ENCODE measurements at regions not wholly inside any gene's neighbourhood (a gene's known extent, or its start where the extent isn't known, plus 50 kb on each side); places are given as distances from the start of the nearest gene placed in this dataset.
"Not testable (repeated sequence)": the region's sequence is repeated elsewhere in the genome, so short reads cannot be mapped to it uniquely, and the experiment has no call there.

GRCh38 chr6:168992446-168993144 is 261.1 kb downstream of the THBS2 start:
- Histone ChIP-seq H3K4me3 (ENCODE audit: low read depth, low read length) (no peak overlapping the region), H3K36me3 (ENCODE audit: control insufficient read depth, insufficient read depth, low read length) (no peaks in the 10 kb centered on the region), H3K27me3 (ENCODE audit: control insufficient read depth, insufficient read depth, low read length) (no peaks in the 10 kb centered on the region)
- no peak for TF ChIP-seq CTCF (IDR thresholded peaks at IDR 0.05; ENCODE audit: insufficient read depth, low read length, poor library complexity, severe bottlenecking)
- DNase-seq (ENCODE audit: low read depth) = no peak

GRCh38 chr6:168991695-168992094 is 262.0 kb downstream of the THBS2 start:
- H3K4me3 ChIP-seq (ENCODE audit: low read depth, low read length); DNase-seq (ENCODE audit: low read depth); H3K36me3 ChIP-seq (ENCODE audit: control insufficient read depth, insufficient read depth, low read length); H3K27me3 ChIP-seq (ENCODE audit: control insufficient read depth, insufficient read depth, low read length): not testable (repeated sequence)

GRCh38 chr6:168990019-168990751 is 263.5 kb downstream of the THBS2 start:
- no peak for TF ChIP-seq CTCF (IDR thresholded peaks at IDR 0.05; ENCODE audit: insufficient read depth, low read length, poor library complexity, severe bottlenecking)
- no peaks in the 10 kb centered on the region for H3K36me3 ChIP-seq (ENCODE audit: control insufficient read depth, insufficient read depth, low read length)
- H3K4me3 ChIP-seq (ENCODE audit: low read depth, low read length) = no peak overlapping the region
- H3K27me3 ChIP-seq (ENCODE audit: control insufficient read depth, insufficient read depth, low read length) = no peaks in the 10 kb centered on the region
- DNase-seq (ENCODE audit: low read depth) = no peak

- no peak overlapping the region for H3K4me3 ChIP-seq (ENCODE audit: low read depth, low read length)
- H3K27me3 ChIP-seq (ENCODE audit: control insufficient read depth, insufficient read depth, low read length) = no peaks in the 10 kb centered on the region
- H3K36me3 ChIP-seq (ENCODE audit: control insufficient read depth, insufficient read depth, low read length) = no peaks in the 10 kb centered on the region
- DNase-seq (ENCODE audit: low read depth) = no peak
- no peak for TF ChIP-seq CTCF (IDR thresholded peaks at IDR 0.05; ENCODE audit: insufficient read depth, low read length, poor library complexity, severe bottlenecking)
Measured at GRCh38 chr6:168989421-168989820, 264.2 kb downstream of the THBS2 start.

GRCh38 chr6:168988801-168989200 is 264.8 kb downstream of the THBS2 start:
- Histone ChIP-seq H3K4me3 (ENCODE audit: low read depth, low read length) (no peak overlapping the region), H3K36me3 (ENCODE audit: control insufficient read depth, insufficient read depth, low read length) (no peaks in the 10 kb centered on the region), H3K27me3 (ENCODE audit: control insufficient read depth, insufficient read depth, low read length) (no peaks in the 10 kb centered on the region)
- DNase-seq (ENCODE audit: low read depth) = no peak
- TF ChIP-seq CTCF (IDR thresholded peaks at IDR 0.05; ENCODE audit: insufficient read depth, low read length, poor library complexity, severe bottlenecking) = no peak

GRCh38 chr6:168988280-168988679 is 265.4 kb downstream of the THBS2 start:
- TF ChIP-seq CTCF (IDR thresholded peaks at IDR 0.05; ENCODE audit: insufficient read depth, low read length, poor library complexity, severe bottlenecking) = no peak
- H3K4me3 ChIP-seq (ENCODE audit: low read depth, low read length) = no peak overlapping the region
- DNase-seq (ENCODE audit: low read depth) = no peak

More at GRCh38 chr6:168988280-168988679, 265.4 kb downstream of the THBS2 start:
- Histone ChIP-seq H3K36me3 (ENCODE audit: control insufficient read depth, insufficient read depth, low read length) (no peaks in the 10 kb centered on the region), H3K27me3 (ENCODE audit: control insufficient read depth, insufficient read depth, low read length) (no peaks in the 10 kb centered on the region)
